GM18499 (cell line): ENCODE measurements at regions not wholly inside any gene's neighbourhood (a gene's known extent, or its start where the extent isn't known, plus 50 kb on each side); places are given as distances from the start of the nearest gene placed in this dataset.
"Not testable (repeated sequence)": the region's sequence is repeated elsewhere in the genome, so short reads cannot be mapped to it uniquely, and the experiment has no call there.

Source experiments
- ATAC-seq: cut with Tn5 transposase; IDR thresholded peaks from one replicate; pipeline ENCODE4 v1.9.1; 2021; ENCODE audit warnings: moderate number of reproducible peaks; ENCODE audit not compliant: insufficient read depth, unreplicated experiment

DNA sequence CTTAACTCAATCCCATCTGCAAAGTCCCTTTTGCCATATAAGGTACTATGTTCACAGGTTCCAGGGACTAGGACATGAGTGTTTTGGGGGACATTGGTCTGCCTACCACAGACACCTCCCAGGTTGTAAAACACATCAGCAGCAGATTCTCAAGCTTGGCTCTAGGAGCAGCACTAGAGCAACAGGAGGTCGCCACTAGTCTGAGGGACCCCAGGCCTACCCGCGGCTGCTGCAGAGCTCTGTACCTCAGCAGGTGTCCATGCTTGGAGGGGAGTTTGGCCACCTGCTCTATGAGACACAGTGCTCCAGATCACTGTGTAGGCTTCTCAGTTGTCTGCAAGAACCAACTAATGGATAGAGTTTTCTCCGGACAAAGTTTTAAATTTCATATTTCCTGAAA, 262.2 kb upstream of the ARRDC3 start:
- ATAC-seq = no peak

DNA sequence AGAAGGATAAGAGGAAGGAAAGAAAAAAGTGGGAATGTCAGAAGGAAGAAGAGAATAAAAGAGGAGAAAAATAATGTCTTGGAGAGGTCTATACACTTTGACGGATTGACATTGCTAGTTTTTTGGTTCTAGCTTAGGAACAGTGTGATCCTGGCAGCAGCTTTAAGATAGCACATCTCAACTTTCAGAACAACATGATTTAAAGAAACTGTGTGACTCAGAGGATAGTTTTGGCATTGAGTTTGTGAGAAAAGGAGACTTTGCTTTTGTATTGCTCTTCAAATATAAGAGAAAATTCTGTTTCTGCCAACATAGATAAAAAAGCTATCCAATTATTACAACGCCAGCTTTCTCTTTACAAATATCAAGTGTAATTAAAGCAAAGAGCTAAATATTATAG, 260.7 kb upstream of the ARRDC3 start:
- ATAC-seq = no peak

DNA sequence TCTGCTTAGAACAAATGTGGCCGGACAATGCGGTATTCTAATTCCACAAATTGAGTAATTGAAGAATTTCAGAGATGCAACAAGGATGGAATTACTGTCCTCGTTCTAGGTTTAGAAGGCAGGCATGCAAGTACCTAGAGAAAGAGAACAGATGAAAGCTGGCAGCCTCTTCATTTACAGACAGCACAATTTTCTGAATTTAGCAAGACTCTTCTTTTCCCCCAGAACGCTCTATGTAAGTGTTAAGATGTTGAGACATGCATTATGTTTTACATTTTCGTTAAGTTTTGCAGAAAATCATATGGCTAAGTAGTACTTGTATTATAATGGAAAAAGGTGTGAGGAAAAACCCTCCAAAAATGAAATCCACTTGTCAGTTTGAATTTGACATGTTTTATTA, 259.5 kb upstream of the ARRDC3 start:
- ATAC-seq = no peak

DNA sequence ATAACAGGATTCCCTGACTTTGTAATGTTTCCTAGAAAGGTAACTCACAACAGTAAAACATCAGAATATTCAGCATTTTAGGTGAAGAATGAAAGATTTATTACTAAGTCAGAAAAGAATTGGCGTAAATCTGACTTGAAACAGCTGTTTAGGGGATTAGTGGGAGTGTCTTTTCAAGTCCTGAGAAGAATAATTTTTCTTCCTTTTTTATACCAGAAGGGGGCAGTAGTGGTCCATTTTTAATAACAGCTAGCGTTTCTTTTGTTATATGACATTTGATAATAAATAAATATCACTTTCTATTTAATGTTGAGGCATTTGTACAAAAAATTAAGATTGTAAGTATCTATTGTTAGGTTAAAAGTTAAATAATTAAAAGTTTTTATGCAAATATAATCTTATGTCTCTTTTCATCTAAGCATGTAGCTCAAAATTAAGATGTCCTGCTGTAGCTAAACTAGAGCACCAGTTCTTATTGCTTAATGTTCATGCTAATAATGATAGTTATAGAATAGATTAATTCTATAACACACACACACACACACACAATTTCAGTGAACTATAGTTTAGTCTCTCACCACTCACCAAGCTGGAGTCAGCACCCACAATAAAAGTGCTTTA, 258.7 kb upstream of the ARRDC3 start:
- ATAC-seq = no peak

DNA sequence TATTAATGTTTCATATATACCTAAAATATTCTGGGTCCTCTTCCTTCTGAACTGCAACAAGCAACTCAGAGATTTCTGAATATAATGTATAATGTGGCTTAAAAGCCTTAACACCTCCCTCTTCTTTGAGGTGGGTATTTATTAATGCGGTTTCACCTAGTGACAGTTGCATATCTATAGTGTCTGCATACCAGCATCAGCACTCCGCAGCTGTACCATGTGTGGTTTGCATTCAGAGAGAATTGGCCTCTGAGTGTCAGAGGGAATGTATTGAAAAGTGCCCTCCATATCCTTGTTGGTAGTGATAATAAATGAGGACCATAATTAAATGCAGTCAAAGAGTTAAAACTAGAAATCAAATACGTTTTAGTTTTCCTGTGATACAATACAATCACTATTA, 256.6 kb upstream of the ARRDC3 start:
- no peak for ATAC-seq

DNA sequence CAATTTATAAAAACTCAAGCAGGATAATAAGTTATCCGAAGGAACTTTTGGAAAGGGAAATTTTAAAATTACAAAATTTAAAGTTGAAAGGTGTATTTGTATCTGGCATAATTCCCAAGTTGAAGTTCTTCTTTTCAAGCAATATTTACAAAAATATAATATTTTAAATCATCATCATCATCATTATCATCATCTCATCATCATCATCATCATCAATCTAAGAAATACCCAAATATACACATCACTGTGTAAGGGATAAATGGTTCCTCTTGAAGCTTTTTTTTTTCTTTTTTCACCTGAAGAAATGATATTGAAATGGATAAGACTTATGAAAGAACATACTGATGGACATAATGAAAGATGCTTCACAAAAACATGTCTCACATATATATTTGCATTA, 254.9 kb upstream of the ARRDC3 start:
- no peak for ATAC-seq

DNA sequence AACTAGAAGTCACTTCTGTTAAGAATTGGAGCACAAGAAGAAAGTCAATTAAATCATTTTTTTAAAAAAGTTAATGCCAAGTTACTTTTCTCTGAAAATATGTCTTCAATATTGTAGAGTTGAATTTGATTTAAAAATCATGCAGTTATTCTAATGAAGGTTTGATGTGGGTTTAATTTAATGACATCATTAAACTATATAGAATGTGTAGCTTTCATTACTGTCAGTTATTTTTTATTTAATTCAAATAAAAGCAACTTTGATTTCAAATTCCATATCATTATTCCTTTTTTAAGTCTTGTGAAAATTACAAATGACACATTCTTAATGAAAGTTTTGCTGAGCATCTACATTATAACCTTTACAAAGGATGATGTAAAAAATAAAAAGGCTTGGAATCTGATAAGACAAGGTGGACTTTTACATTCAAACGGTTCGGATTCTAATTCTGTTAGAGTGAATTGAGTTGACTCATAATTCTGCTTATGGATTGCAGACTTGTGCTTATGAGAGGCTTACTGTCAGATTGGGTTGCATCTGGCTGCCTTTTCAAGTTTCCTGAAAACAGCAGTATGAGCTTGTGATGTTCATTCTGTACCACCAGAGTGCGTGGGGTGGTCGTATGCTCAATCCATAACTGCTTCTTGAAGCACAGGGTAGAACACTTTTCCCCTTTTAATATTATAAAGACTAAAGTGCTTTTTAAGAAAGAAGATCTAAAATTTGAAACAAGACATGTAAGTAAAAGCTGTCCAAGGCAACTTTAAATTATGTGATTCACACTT, 253.0 kb upstream of the ARRDC3 start:
- no peak for ATAC-seq

DNA sequence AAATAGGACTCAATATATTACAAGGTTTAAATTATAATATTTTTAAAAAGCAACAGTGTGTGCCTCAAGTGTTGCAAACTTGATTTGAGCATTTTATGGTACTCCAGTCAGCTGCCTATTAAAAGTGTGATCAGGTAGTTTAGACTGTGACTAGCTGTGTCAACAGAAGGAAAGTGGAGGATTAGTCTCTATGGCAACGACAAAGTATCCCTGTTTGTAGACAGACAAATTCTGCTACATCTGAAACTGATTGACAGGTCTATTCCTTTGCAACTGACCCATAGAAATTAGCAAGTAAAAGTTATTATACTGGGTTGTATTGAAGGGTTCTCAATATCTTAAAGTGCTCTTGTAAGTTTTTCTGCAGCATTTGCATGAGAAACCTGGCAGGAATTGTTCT, 249.8 kb upstream of the ARRDC3 start:
- ATAC-seq = no peak

DNA sequence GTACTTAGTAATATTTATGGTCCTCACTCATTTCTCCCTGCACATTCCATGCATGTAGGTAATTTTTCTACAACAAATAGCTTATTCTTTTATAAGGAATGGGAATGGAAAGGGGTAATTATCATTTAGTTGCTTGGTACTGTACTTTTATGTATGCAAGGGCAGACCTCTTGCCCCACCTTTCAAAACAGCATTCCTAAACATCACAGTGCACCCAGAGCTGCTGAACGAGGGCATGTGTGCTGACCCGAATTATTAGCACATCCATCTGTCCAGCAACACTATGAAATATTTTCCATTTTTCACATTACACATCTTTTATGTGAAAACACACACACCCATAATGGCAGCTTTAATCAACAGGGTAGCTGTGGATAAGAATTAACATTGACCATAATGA, 228.6 kb upstream of the ARRDC3 start:
- ATAC-seq = no peak

DNA sequence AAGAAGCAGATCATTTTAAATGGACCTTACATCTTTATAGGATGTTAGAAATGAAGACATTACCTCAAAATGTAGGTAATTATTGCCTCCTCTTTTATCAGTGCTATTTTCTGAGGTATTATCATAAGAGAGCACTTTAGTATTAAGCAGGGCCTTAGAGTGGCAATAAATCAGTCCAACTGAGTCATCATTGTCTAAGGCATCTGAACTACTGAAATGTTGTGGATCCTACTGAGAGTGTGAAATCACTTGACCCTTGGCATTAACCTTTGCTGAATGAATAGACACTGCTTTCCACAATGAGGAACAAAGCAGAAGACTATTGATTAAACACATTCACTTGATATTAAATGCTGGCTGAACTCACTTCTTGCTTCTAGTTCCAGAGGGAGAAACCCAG, 224.6 kb upstream of the ARRDC3 start:
- ATAC-seq = no peak

DNA sequence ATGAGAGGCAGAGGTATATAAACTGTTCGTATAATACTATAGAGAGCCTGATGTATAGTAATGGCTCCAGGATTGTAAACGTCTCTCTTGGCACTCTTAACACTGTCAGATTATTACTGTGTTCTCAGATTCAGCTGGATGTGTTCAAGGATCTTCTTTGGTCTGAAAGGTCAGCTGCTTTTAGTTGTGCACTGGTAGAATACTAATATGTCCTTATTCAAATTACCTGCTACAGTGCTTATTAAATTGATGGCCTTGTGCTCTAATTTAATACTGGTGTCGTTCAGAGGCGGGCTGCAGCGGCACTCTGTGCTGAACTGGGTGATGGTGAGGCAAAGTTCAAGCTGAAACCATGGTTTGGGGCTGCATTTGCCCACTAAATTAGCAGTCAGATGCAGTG, 216.7 kb upstream of the ARRDC3 start:
- ATAC-seq = no peak

DNA sequence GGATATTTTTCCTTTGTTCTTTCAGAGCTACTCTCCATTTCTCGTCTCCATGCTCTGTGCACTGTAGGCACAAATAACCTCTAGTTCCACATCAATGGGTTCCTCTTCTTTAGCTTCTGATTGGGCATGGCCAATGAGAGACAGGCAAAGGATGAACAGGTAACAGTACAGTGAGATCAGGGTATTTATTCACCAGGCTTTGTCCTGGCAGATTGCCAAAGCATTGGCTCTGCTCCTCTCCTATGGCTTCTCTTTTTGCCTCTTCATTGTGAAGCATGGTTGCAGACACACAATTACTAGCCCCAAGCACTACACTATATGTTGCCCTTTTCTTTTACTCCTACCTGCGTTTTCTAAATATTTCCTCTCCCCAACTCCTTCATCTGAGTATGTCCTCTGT, 215.1 kb upstream of the ARRDC3 start:
- no peak for ATAC-seq

DNA sequence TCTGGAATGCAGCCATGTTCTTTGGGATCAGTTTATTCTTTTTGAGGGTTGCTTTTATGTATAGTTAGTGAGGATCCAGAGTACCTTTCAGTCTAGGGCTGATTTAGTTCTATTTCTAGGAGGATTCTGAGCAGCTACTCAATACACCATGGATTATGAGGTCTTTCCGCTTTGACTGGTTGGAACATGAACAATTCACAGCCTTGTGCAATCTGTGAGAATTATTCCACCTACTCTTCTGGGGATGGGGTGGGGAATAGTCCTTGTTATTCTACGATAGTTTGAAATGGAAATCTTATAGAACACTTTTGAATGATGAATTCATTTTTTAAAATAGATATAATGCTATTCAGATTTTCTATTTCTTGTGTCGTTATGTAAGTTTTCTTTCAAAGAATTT, 212.3 kb upstream of the ARRDC3 start:
- ATAC-seq = no peak

DNA sequence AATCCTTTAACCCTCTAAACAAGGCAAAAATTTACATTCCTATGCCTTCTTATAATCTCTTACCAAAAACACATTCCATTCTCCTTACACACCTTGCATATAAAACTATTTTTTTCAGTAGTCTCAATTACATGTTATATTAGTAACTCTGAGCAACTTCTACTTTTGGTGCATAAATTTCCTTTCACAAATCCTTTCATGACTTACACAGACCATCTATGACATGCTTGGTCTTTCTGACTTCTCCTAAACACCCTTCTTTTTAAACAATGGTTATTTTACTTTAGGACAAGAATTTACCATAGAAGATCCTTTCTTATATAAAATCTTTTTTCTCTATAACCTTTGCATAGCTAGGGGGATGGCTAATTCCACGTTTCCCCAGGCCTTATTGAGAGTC, 208.0 kb upstream of the ARRDC3 start:
- ATAC-seq = no peak

DNA sequence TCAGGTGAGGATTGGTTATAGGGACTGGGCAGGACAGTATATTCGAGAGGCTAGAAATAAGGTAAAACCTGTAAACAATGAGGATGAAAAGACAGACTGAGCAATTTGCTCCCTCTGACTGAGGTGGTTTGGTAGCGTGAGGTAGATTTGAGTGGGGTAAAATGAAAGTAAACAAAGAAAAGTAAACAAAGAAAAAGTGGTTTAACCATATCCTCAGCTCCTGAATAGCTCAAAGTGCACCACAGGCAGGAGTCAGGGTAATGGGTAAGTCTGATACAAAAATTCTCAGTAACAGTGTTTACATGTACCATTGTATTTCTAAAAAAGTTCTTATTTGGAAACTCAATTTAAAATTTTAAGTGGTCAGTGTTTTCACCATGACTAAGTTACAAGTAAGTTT, 203.1 kb upstream of the ARRDC3 start:
- ATAC-seq = no peak

DNA sequence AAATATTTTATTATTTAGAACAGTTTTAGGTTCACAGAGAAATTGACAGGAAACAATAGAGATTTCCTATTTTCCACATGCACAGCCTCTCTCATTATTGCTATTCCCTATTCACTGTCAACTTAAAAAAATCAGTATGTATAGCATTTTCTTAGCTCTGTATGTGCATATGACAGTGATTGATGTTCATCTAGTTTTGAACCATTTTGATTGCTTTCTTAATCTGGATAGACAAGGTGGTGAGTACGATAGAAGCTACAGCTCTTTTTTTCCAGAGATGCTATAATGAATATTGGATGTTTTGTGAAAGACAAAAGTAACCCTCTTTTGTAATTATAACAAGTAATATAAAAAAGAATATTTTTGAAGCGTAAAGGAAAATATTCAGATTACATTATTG, 201.2 kb upstream of the ARRDC3 start:
- ATAC-seq = no peak

DNA sequence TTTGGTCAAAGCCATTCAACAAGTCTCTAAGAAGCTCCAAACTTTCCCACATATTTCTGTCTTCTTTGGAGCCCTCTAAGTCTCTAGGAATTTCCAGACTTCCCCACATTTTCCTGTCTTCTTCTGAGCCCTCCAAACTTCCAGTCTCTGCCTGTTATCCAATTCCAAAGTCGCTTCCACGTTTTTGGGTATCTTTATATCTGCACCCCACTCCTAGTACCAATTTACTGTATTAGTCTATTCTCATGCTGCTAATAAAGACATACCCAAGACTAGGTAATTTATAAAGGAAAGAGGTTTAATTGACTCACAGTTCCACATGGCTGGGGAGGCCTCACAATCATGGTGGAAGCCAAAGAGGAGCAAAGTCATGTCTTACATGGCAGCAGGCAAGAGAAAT, 182.9 kb upstream of the ARRDC3 start:
- ATAC-seq = not testable (repeated sequence)

DNA sequence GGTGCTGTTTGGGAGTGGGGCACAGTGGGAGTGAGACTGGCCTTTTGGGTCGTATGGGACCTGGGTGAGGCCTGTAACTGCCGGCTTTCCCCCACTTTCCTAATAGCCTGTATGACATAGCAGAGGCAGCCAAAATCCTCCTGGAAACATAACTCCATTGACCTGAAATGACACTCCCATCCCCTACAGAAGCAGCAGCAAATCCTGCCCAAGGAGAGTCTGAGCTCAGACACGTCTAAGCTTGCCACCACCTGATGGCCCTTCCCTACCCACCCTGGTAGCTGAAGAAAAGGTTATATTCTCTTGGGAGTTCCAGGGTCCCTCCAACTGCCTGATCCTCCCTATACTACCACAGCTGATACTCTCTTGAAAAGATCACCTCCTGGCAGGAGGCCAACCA, 179.8 kb upstream of the ARRDC3 start:
- ATAC-seq = no peak

DNA sequence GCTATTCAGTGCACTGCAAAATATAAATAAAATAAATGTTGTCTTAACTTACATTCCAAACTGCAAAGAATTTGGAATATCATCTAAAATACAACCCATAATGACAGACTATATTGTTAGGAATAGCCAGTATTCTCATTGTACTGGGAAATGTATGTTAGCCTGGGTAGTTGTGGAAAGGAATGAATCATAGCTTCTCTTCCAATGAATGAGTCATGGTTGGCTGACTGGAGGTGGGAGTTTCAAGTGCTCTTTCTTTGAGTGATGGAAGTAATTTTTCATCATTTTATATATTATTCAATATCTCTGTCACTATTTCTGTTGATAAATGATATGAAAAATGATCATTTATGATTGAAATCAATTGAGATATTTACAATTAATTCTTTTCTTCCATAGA, 158.6 kb upstream of the ARRDC3 start:
- ATAC-seq = no peak

DNA sequence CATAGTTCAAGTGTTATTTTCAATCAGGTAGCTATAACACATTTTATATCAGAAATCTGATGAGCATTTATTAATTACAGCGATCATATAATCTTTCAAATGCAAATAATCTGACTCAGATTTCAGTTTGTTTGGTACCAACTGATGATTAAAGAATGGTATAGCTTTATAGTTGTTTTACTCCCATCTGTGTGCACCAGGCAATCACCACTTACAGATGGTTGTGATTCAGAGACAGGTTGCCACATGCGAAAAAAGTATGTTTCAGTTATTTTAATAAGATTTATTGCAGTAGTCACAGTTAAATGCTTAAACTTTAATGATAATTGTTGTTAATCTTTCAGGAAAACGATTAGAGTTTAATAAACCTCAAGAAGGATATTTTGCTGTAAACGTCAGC, 155.1 kb upstream of the ARRDC3 start:
- no peak for ATAC-seq

DNA sequence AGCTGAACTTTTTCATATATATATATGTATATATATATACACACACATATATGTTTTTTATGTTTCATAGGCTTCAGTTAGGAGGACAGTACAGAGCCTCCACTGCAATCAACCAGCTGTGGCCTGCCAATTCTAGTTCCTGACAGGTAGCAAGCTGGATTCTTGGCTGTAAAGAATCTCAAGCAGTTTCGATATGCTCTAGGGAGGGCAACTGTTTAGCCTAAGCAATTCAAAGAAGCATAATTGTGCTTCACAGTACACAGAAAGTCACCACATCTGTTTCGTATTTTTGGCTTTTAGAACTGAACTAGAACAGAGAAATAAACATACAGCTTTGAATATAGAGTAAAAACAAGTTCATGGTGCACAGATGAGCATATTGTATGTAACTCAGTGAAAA, 152.4 kb upstream of the ARRDC3 start:
- ATAC-seq = no peak

DNA sequence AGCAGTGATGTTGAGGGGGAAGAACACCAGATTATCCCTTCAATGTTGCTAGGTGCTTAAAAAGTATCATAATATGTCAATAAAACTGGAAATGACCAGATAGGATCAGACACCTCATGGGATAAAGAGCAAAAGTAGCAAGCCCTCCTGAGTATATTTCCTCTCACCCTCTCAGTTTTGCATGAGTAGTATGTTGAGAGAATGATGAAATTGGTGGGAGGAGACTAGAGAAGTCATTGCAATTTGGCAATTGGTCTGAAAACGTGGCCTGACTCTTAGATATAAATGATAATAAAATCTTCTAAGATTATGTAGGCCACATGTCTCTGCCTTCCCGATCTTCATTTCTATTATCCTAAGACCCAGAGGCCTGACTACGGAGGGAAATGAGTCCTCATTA, 151.2 kb upstream of the ARRDC3 start:
- ATAC-seq = no peak
